Hindlimb muscle (tissue), 1 donor: ENCODE measurements at regions not wholly inside any gene's neighbourhood (a gene's known extent, or its start where the extent isn't known, plus 50 kb on each side); places are given as distances from the start of the nearest gene placed in this dataset.
"Not testable (repeated sequence)": the region's sequence is repeated elsewhere in the genome, so short reads cannot be mapped to it uniquely, and the experiment has no call there.

ENCODE experiments used
- DNase-seq: peaks from one replicate; pipeline ENCODE4 v3.0.0-alpha.2; 2013

DNA sequence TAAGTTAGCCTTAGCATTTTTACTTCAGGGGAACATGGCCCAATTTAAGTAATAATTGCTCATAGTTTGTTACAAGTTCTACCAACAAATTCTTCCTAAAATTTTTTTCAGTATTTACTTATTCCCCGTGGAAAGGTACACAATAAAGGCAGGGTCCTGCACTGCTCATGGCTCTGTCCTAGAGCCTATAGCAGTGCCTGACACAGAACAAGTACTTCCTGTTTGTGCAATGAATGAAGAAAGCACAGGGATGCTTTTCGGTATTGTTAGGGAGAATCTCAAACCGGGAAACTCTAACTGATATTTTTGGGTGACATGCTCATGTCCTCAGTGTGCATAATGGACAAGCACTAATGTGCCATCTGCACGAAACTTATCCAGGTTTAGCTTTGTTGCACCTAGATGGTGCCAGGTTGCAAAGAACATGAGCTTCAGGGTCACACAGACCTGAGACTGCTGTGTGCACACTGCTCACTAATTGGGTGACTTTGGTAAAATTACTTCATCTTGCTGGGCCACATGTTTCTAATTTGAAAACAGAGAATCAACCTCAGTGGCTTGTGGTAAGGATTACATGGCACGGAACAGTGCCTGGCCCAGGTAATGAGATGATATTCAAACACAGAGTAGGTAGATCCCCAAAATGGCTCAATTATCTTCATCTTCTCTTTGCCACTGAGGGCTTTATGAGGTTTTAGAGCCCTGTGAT, 175.8 kb upstream of the NPY2R start:
- DNase-seq, result no peak

DNA sequence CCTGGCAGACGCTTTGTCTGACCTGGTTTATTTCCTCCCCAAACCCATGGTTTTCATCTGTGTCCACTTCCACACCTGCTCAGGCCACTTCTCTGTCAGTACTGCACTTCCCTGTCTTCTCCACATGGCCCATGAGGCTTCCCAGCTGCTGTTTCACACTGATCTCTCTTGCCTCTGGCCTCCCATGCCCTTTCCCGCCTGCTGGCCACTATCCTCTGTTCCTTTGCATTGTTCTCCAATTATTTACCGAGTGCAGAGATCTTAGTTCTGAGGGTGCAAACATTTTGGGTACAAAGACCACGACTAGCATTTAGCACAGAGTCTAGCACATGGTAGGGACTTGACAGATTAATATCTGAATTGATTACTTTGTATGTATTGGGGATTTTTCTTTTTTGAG, 174.8 kb upstream of the NPY2R start:
- DNase-seq, result no peak

DNA sequence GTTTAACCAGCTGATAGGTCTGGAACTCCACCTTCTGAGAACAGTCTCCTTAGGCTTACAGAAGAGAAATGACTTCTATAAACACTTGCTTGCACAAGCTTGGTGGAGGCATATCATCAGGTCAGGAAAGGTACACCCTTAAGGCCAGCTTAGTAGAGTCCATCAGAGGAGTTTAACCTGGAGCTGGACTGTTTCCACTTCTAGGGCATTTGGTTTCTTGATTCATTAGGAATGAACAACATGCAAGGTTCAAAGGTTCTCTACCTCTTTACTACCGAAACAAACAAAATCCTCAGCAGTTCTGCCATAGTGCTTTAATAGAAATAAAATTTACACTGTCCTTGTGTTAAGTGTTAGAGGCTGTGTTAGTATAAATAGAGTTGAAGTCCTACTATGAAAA, 171.4 kb upstream of the NPY2R start:
- no peak for DNase-seq

DNA sequence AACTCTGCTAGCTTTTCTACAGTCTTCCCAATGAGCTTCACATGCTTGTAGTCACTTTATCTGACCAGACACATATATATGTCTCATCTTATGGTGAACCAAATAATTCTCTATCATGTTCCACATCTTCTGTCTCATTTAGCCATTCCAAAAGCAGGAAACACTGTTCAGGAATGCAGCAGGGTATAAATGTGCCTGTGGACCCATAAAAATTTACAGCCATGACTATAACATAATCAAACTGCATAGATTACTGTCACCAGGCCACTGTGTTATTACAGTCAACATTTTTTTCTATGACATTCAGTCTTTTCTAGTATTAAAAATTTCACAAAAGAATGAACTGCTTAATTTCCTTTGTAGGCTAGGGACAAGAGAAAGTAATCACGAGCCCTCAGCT, 170.0 kb upstream of the NPY2R start:
- DNase-seq, result no peak

DNA sequence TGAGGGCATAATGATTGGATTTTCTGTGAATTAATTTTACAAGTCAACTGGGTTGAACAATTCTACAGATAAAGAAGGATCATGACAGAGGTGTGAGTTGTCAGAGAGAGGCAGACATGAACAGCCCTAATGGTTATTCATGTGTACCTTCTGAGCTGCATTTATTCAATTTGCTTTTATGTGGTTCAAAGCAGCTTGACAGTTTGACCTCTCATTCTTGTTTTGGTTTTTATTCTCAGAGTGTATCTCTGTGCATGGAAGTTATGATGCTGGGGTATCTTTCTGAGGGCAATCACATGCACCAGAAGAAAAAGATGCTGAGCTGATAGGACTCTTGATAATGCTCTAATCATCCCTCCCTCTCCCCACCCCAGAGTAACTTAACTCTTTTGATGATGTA, 169.3 kb upstream of the NPY2R start:
- no peak for DNase-seq

DNA sequence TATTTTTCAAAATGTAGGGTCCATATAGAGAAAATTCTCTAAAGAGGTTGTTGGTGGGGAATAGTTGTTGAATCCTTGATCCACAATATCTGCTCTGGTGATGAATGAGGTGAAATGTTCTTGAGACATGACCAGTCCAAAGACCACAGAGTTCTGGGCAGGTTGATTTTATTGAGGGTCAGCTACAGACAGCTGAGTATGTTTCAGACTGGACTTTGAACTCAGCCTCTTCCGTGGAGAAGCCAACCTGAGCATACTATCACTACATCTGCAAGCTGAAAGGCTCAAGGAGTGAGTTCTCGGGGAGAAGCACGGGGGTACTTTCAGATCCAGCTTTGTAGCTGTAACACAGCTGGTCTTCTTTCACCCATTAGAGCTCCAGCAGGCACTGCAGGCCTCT, 168.4 kb upstream of the NPY2R start:
- DNase-seq, result no peak

DNA sequence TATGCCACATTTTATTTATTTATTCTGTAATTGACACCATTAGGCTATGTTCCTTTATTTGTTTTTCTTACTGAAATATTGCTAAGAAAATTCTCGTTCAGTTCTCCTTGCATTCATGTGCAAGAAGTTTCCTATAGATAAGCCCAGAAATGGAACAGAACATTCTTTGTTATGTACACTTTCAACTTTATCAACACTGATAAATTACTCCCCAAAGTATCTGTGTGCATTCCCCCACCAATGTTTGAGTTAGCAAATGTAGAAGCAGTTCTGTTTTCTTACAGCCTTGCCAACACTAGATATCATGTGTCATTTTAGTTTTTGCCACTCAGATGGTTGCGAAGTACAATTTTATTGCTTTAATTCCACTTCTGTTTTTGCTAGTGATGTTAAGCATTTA, 166.4 kb upstream of the NPY2R start:
- no peak for DNase-seq

DNA sequence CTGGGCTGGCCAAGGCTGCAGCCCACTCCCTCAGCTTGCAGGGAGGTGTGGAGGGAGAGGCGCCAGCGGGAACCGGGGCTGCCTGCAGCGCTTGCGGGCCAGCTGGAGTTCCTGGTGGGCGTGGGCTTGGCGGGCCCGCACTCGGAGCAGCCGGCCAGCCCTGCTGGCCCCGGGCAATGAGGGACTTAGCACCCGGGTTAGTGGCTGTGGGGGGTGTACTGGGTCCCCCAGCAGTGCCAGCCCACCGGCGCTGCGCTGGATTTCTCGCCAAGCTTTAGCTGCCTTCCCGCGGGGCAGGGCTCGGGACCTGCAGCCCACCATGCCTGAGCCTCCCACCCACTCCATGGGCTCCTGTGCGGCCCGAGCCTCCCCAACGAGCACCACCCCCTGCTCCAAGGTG, 164.2 kb upstream of the NPY2R start:
- DNase-seq, result not testable (repeated sequence)

DNA sequence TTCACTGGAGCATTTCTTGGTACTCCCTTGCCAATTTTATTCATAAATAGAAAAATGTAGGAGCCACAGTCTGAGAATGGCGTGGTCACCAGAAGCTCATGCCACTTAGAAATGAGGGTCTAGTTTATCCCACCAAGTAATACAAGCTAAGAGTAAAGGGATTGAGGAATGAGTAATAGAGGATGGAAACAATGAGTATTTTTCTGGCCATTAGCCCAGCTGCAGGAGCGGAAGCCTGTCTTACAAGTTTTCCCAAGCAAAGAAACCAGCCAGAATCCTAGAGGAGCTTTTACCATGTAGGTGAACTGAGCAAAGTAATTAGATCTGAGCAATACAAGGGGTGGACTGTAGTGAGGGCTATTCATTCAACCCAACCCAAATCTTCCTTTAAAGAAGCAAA, 160.7 kb upstream of the NPY2R start:
- DNase-seq, result peak; percentile 5

DNA sequence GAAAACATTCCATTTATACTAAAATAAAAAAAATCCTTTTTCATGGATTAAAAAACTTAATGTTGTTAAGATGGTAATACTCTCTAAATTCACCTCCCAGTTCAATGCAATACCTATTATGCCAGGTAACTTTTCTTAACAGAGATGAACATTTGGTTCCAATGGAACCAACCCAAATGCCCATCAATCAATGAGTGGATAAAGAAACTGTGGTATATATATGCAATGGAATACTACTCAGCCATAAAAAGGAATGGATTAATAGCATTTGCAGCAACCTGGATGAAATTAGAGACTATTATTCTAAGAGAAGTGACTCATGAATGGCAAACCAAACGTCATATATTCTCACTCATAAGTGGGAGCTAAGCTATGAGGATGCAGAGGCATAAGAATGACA, 154.4 kb upstream of the NPY2R start:
- DNase-seq, result not testable (repeated sequence)

DNA sequence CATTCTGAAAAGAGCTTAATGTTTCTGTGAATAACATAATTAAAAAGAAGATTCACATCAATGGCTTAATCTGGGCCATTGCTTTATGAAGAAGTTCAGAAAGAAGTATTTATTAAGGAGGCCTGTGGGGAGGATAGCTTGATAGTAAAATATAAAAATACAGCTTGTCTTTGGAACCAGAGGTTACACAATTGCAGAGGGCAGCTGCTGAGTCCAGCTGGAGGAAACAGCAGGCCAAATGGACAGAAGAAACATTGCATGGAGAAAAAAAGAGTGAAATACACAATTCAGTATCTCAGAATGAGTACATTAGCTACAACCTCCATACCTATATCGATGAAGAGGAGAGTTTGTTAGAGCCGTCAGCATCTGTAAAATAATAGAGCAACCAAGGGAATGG, 148.0 kb upstream of the NPY2R start:
- peak; percentile 45 for DNase-seq

DNA sequence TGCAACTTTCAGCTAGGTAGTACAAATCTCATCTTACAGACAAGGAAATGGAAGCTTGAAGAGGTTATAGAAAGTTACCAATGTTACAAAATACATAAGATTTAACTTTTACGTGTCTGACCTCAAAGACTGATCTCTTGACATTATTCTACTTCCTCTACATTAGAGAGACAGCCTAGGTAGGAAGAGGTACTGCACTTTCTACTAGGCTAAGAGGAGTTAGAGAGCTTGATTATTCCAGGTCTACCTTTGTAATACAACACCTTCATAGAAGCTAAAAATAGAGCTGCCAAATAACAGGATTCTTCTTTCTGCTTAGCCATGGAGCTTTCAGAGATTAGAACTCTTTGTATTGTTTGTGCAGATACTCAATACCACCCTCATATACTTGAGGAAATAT, 147.6 kb upstream of the NPY2R start:
- no peak for DNase-seq

DNA sequence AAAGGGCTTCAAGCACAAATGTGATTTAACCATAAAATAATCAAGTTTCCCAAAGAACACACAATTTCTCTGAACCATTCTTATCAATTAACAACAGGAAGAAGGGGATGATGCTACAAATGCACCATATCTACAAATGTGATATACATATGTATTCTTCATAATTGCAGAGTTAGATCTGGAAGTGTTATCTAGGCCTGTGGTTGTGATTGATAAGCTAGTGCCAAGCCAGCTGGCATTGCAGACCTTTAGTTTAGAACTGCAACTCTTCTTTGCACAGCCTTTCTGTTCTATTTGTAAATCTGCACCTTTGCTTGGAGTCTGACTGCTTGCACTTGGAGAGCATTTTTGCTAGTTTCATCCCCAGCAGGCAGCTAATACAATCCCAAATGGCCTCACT, 145.5 kb upstream of the NPY2R start:
- DNase-seq, result no peak

DNA sequence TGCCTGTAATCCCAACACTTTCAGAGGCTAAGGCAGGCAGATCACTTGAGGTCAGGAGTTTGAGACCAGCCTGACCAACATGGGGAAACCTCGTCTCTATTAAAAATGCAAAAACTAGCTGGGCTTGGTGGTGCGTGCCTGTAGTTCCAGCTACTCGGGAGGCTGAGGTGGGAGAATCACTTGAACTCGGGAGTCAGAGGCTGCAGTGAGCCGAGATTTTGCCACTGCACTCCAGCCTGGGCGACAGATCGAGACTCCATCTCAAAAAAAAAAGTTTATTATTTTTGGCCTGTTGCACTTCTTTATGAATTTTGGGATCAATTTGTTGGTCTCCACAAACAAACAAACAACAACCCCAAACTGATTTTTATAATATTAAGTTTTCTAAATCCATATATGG, 143.5 kb upstream of the NPY2R start:
- DNase-seq, result not testable (repeated sequence)

DNA sequence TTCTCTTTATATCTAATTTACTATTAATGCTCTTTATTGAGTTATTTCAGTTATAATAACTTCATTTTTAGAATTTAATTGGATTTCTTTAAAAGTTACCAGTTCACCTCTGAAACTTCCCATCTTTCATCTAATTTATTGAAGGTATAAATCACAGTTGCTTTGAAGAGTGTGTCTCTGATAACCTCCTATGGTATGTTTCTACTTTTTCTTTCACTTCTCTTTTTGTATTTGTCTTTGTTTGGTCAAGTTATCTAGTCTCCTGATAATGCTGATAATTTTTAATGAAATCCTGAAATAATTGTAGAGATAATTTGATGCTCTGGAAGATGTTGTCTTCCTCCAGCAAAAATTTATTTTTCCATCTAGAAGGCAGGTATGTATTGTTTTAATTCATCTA, 141.6 kb upstream of the NPY2R start:
- DNase-seq, result no peak

DNA sequence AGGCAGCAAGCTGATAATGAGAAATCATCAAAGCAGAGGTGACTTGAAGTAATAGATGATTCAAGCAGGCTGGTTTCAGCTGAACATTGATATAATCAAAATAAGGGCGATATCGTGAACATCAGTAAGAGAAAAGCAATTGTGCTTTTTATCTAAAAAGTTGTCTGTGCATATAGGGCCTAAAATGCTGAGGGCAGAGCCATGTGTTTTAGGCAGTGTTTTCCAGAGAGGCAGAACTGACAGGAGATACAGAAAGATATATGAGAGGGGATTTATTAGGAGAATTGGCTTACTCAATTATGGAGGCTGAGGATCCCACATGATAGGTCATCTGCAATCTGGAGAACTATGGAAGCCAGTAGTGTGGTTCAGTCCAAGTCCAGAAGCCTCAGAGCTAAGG, 136.5 kb upstream of the NPY2R start:
- DNase-seq, result no peak

DNA sequence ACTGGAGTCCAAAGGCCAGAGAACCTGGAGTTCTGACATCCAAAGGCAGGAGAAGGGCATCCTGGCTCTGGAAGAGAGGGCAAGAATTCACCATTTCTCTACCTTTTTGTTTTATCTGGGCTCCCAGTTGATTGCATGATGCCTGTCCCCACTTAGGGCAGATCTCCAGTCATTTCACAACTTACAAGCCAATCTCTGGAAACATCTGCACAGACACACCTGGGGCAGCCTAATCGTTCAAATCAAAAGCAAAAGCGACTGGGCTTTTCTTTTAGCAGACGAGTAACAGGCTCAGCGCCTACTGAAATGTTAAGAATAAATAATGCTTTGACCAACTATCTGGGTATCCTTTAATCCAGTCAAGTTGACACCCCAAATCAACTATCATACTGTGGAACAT, 136.0 kb upstream of the NPY2R start:
- DNase-seq, result no peak

DNA sequence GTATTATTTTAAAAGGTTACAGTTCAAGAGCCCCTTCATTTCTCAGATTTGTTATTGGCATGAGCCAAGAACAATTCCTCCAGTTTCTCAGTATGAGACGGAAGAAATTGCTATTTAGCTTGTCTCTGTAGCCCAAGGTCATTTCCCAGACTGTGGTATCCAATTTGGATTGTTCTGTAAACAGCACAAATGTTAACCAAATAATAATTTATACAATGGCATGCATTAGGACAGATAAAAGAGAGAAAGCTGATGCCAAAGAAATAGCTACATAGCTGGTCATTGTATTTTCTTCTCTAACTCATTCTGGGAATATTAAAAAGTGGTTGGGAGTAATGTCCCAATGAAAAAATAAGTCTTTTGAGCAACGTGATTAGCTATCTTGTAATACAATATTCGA, 134.6 kb upstream of the NPY2R start:
- DNase-seq, result no peak

DNA sequence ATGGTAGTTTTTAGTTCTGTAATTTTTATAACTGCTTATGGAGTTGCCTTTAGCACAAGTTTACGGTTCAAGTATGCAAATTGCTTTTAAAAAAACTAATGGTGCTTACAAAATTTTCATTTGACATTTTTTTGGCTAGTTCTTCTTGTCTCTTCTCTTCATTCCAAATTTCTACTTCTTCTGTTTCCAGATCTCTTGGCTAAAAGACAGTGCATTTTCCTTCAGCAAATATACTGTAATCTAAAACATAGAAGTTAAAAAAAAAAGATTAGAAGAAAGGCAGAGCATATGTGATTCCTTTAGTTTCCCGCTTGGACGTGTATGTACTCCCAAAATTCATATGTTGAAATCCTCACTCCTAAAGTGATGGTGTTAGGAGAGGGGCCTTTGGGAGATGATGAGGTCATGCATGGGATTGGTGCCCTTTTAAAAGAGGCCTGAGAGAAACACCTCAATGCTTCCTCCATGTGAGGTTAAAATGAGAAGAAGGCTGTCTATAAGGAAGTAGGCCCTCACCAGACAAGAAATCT, 132.1 kb upstream of the NPY2R start:
- no peak for DNase-seq

DNA sequence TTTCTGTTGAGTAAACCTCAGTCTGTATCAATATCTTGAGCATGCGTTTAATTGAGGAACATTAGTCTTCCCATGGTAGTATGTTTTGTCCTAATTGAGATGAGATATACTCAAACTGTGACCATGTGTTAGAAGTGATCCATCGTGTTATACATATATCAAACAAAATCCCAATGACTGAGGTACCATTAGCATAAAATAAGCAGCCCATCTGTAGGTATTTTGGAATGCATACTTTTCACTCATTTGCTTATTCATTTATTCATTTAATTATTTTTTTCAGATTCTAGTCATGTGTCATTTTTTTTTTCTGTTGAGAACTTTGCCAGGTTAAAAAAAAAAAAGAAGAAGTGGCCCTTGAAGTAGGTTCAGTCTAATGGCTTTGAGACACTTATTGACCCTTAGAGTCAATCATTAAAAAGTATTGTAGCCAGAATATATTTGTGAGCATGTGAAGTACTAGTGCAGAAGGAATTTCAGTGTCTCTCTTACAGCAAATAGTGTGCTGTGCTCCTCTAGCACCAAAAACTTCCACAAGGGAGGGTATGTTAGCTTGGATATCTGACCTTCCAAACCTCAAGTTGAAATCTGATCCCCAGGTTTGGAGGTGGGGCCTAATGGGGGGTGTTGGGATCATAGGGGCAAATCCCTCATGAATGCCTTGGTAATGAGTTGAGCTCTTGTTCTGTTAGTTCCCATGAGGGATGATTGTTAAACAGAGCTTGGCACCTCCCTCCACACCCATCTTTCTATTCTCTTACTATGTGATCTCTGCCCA, 130.8 kb upstream of the NPY2R start:
- no peak for DNase-seq

DNA sequence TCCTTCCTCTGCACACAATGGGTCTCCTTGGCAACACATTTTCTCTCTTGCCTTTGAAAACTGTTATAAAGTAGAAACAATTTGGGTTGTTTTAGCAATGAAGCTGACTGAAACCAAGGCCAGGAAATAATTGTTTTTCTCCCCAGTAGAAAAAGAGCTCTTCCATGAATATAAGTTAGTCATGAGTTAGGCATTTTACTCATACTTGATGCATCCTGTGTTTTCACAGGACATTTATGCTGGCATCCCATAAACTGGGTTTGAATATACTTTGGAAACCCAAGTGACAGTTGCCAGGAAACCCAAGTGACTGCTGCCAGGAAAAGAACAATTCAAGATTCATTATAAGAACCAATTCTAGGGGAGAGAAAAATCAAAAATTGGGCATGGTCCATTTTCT, 128.6 kb upstream of the NPY2R start:
- DNase-seq, result no peak

DNA sequence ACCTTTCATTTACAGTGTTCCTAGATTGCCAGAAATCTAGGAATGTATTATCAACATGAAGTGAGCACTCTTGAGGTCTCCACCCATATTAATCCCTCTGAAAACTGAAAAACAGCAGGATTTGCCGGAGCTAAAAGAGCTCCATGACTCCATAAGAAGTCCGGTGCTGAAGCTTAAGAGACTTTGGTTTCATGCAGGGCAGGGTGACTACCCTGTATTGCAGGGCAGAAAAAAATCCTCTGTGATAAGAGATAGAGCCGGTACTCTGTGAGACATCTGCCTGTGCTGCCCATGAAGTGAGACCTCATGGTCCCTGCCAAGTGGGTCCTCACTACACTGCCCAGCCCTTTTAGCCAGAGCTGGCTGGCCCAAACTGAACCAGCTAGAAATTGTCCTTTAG, 127.2 kb upstream of the NPY2R start:
- no peak for DNase-seq

DNA sequence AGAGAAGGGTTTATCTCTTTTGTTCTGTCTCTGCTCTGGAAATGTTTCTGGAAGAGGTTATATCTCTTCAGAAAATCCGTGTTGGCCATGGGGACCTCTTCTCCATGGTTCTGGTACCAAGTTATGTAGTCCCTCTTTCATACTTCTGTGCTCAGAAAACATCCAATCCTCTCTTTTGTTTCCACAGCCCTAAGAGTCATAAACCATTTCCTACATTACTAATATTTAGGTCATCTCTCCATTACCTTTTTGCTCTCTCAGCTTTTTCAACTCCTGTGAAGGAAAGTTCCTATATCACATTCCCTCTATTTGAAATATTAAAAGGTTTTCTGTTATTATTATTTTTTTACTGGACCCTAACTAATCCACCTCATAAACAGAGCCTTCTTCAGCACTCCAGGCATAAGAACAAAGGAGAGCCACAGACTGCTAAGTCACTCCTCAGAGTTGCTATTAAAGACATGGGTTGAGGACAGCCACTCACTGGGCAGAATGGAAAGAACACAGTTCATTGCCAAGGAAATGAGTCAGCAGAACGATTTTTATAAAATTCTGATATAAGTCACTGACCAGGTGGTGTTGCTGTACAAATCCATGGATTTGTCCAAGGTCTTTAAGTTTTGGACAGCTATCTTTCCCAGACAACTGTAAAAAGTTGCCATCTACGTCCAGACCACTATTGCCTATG, 122.4 kb upstream of the NPY2R start:
- no peak for DNase-seq
